Left ventricle myocardium inferior (tissue), 1 donor: ENCODE measurements at regions not wholly inside any gene's neighbourhood (a gene's known extent, or its start where the extent isn't known, plus 50 kb on each side); places are given as distances from the start of the nearest gene placed in this dataset.
A peak's percentile ranks its signal among the peaks of the same experiment; 100 is the strongest.

Experiments
- DNase-seq: peaks from one replicate; pipeline ENCODE4 v3.0.0-alpha.2; 2020
- H3K27ac ChIP-seq: fragments of 200-600 bp; replicated peaks from 2 replicates; pipeline ENCODE4 v1.8.0; 2021
- H3K27me3 ChIP-seq: fragments of 200-600 bp; 2 replicates; pipeline ENCODE4 v1.8.0; 2021; ENCODE audit warnings: low read depth
- H3K36me3 ChIP-seq: fragments of 200-600 bp; 2 replicates; pipeline ENCODE4 v1.8.0; 2021
- H3K4me1 ChIP-seq: fragments of 200-600 bp; 2 replicates; pipeline ENCODE4 v1.8.0; 2021
- H3K4me3 ChIP-seq: fragments of 200-600 bp; 2 replicates; pipeline ENCODE4 v1.8.0; 2021; ENCODE audit warnings: mild to moderate bottlenecking, moderate library complexity
- H3K9me3 ChIP-seq: fragments of 200-600 bp; replicated peaks from 2 replicates; pipeline ENCODE4 v1.8.0; 2021
- intact Hi-C: fragments of 100-400 bp; cut with micrococcal nuclease; formaldehyde crosslinking; loops from one replicate; pipeline ENCODE4 v1.11.0; 2022
- TF ChIP-seq, protein P1 (sequence below): fragments of 200-600 bp; IDR thresholded peaks from 2 replicates; pipeline ENCODE4 v1.8.0; 2021; ENCODE audit warnings: antibody characterized with exemption, mild to moderate bottlenecking, borderline replicate concordance
- donor health status: DM: no; HTN: yes; CAD: no; lungs with severe emphysema.

- Histone ChIP-seq H3K4me1 (peaks cover 9% of the 10 kb centered on the region), H3K9me3 (peaks cover 31% of the 10 kb centered on the region), H3K27ac (no peak overlapping the region), H3K4me3 (no peak overlapping the region), H3K27me3 (peaks cover 38% of the 10 kb centered on the region), H3K36me3 (no peaks in the 10 kb centered on the region)
- DNase-seq: no peak
- TF ChIP-seq, protein P1, sequence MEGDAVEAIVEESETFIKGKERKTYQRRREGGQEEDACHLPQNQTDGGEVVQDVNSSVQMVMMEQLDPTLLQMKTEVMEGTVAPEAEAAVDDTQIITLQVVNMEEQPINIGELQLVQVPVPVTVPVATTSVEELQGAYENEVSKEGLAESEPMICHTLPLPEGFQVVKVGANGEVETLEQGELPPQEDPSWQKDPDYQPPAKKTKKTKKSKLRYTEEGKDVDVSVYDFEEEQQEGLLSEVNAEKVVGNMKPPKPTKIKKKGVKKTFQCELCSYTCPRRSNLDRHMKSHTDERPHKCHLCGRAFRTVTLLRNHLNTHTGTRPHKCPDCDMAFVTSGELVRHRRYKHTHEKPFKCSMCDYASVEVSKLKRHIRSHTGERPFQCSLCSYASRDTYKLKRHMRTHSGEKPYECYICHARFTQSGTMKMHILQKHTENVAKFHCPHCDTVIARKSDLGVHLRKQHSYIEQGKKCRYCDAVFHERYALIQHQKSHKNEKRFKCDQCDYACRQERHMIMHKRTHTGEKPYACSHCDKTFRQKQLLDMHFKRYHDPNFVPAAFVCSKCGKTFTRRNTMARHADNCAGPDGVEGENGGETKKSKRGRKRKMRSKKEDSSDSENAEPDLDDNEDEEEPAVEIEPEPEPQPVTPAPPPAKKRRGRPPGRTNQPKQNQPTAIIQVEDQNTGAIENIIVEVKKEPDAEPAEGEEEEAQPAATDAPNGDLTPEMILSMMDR: no peak
- intact Hi-C loops: no loop called here
Measured at GRCh38 chr17:34198519-34198918, 56.6 kb upstream of the CCL2 start.

- Histone ChIP-seq H3K36me3 (no peaks in the 10 kb centered on the region), H3K27me3 (peaks cover 33% of the 10 kb centered on the region), H3K9me3 (peaks cover 32% of the 10 kb centered on the region), H3K4me3 (no peak overlapping the region), H3K4me1 (peaks cover 9% of the 10 kb centered on the region), H3K27ac (no peak overlapping the region)
- DNase-seq: no peak
- TF ChIP-seq, protein P1: no peak
- intact Hi-C loops: no loop called here
Measured at GRCh38 chr17:34199454-34199853, 55.6 kb upstream of the CCL2 start.

DNA sequence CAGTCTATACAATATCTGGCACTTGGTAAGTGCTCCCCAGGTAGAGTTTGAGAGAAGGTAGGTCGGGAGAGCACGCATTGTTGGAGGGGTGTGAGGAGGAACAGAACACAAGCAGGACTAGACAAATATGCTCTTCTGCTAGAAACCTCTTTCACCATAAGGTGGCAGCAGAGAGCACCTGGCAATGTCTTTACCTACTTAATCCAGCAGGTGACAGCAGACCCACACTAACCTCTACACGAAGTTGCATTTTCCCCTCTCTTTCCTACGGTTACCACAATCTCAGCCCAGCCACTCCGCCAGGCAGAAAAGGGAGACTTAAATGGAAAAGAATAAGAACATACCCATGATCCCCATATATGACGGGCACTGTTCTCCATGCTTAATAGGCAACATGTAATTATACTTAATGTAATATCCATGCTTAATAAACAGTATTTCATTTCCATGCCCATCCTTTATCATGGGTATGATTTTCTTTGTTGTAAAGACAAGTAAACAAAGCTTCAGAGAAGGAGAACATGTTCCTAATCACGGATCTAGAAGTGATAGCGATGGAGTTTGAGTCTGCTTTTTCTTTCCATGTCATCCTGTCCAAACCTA lies 55.1 kb upstream of the CCL2 start:
- TF ChIP-seq, protein P1: peak; percentile 100
- peak overlapping the region; percentile 36 for H3K27ac ChIP-seq

GRCh38 chr17:34201225-34201624 lies 53.9 kb upstream of the CCL2 start:
- no peak overlapping the region for H3K4me3 ChIP-seq
- no peak overlapping the region for H3K27ac ChIP-seq
- peaks cover 14% of the 10 kb centered on the region for H3K4me1 ChIP-seq
- intact Hi-C loops: loop anchor here (2.0 to 5.0 kb wide), 2 partner anchors 106 to 160 kb away; no protein-coding TSS in a partner anchor
- H3K27me3 ChIP-seq: peaks cover 22% of the 10 kb centered on the region
- DNase-seq: no peak
- H3K36me3 ChIP-seq: no peaks in the 10 kb centered on the region
- TF ChIP-seq, protein P1: no peak
- H3K9me3 ChIP-seq: peaks cover 31% of the 10 kb centered on the region

More for the DNA sequence above, 55.1 kb upstream of the CCL2 start:
- no peaks in the 10 kb centered on the region for H3K36me3 ChIP-seq
- H3K9me3 ChIP-seq: peaks cover 32% of the 10 kb centered on the region
- H3K4me3 ChIP-seq: no peak overlapping the region
- intact Hi-C loops: loop anchor here (2.0 to 5.0 kb wide), 2 partner anchors 107 to 161 kb away; no protein-coding TSS in a partner anchor
- peaks cover 9% of the 10 kb centered on the region for H3K4me1 ChIP-seq
- H3K27me3 ChIP-seq: peaks cover 33% of the 10 kb centered on the region
- peak; percentile 44 for DNase-seq

GRCh38 chr17:34201767-34202166 lies 53.3 kb upstream of the CCL2 start:
- Histone ChIP-seq H3K36me3 (no peaks in the 10 kb centered on the region), H3K27me3 (peaks cover 18% of the 10 kb centered on the region), H3K4me3 (no peak overlapping the region), H3K9me3 (peaks cover 25% of the 10 kb centered on the region), H3K4me1 (peaks cover 20% of the 10 kb centered on the region), H3K27ac (no peak overlapping the region)
- intact Hi-C loops: loop anchor here (2.0 to 5.0 kb wide), 2 partner anchors 106 to 159 kb away; no protein-coding TSS in a partner anchor
- no peak for DNase-seq
- TF ChIP-seq, protein P1: no peak
